KMS-11 (cell line): ENCODE measurements at regions not wholly inside any gene's neighbourhood (a gene's known extent, or its start where the extent isn't known, plus 50 kb on each side); places are given as distances from the start of the nearest gene placed in this dataset.

ENCODE experiments used
- H2AFZ ChIP-seq: fragments of 200-600 bp; sonication (generic); 2 replicates; pipeline ENCODE4 v1.6.1; 2016; ENCODE audit warnings: antibody characterized with exemption, mixed run types, low read depth
- H3K27ac ChIP-seq: fragments of 200-600 bp; sonication (generic); 2 replicates; pipeline ENCODE4 v1.6.1; 2016; ENCODE audit warnings: mild to moderate bottlenecking, mixed run types
- H3K27me3 ChIP-seq: fragments of 200-600 bp; sonication (generic); 2 replicates; pipeline ENCODE4 v1.6.1; 2017; ENCODE audit warnings: mild to moderate bottlenecking, low read depth, mixed run types, moderate library complexity; ENCODE audit not compliant: insufficient read depth
- H3K36me3 ChIP-seq: fragments of 200-600 bp; sonication (generic); 2 replicates; pipeline ENCODE4 v1.6.1; 2017; ENCODE audit warnings: mild to moderate bottlenecking, mixed run types; ENCODE audit not compliant: insufficient read depth
- H3K4me1 ChIP-seq: fragments of 200-600 bp; sonication (generic); 2 replicates; pipeline ENCODE4 v1.6.1; 2016; ENCODE audit warnings: mild to moderate bottlenecking, low read depth, mixed run types; ENCODE audit not compliant: poor library complexity, severe bottlenecking
- H3K4me2 ChIP-seq: fragments of 200-600 bp; sonication (generic); 2 replicates; pipeline ENCODE4 v1.7.0; 2016; ENCODE audit warnings: mild to moderate bottlenecking, mixed run types
- H3K4me3 ChIP-seq: fragments of 200-600 bp; sonication (generic); IDR thresholded peaks from 2 replicates; pipeline ENCODE4 v1.6.1; 2017; ENCODE audit warnings: low read depth, low read length, mixed read lengths; ENCODE audit not compliant: insufficient read depth
- H3K79me2 ChIP-seq: fragments of 200-600 bp; sonication (generic); 2 replicates; pipeline ENCODE4 v1.6.1; 2016; ENCODE audit warnings: low read depth, mixed run types; ENCODE audit not compliant: insufficient read depth
- H3K9ac ChIP-seq: fragments of 200-600 bp; sonication (generic); 2 replicates; pipeline ENCODE4 v1.6.1; 2016; ENCODE audit warnings: mild to moderate bottlenecking, mixed run types
- H4K20me1 ChIP-seq: fragments of 200-600 bp; sonication (generic); 2 replicates; pipeline ENCODE4 v1.6.1; 2016; ENCODE audit warnings: mild to moderate bottlenecking, mixed run types; ENCODE audit not compliant: insufficient read depth
- TF ChIP-seq, protein P1 (sequence below): fragments of 200-600 bp; sonication (generic); conservative IDR thresholded peaks from 2 replicates; pipeline ENCODE4 v1.6.1; 2017; ENCODE audit warnings: low read depth, mild to moderate bottlenecking, antibody characterized with exemption, low read length, moderate library complexity, mixed read lengths

DNA sequence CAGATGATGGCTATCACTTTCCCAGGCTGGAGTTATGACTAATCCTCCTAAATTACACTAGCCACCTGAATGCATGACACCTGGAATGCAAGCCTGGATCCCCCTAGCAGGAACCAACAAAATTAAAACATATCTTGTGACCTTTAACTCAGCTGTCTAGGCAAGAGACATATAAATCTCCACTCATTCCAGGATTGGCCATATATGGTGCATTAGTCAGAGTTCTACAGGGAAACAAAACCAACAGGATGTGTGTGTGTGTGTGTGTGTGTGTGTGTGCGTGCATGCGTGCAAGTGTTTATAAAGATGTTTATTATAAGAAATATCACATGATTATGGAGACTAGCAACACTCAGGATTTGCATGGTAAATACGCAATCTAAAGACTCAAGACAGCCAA lies 212.8 kb downstream of the KIF21A start:
- Histone ChIP-seq H3K4me2 (no peak overlapping the region), H3K79me2 (no peaks in the 10 kb centered on the region), H3K4me3 (no peak overlapping the region), H2AFZ (no peak overlapping the region), H3K27ac (no peak overlapping the region), H3K27me3 (no peaks in the 10 kb centered on the region), H3K9ac (no peak overlapping the region), H4K20me1 (no peaks in the 10 kb centered on the region), H3K4me1 (no peaks in the 10 kb centered on the region), H3K36me3 (no peaks in the 10 kb centered on the region)
- TF ChIP-seq, protein P1, sequence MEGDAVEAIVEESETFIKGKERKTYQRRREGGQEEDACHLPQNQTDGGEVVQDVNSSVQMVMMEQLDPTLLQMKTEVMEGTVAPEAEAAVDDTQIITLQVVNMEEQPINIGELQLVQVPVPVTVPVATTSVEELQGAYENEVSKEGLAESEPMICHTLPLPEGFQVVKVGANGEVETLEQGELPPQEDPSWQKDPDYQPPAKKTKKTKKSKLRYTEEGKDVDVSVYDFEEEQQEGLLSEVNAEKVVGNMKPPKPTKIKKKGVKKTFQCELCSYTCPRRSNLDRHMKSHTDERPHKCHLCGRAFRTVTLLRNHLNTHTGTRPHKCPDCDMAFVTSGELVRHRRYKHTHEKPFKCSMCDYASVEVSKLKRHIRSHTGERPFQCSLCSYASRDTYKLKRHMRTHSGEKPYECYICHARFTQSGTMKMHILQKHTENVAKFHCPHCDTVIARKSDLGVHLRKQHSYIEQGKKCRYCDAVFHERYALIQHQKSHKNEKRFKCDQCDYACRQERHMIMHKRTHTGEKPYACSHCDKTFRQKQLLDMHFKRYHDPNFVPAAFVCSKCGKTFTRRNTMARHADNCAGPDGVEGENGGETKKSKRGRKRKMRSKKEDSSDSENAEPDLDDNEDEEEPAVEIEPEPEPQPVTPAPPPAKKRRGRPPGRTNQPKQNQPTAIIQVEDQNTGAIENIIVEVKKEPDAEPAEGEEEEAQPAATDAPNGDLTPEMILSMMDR: no peak

DNA sequence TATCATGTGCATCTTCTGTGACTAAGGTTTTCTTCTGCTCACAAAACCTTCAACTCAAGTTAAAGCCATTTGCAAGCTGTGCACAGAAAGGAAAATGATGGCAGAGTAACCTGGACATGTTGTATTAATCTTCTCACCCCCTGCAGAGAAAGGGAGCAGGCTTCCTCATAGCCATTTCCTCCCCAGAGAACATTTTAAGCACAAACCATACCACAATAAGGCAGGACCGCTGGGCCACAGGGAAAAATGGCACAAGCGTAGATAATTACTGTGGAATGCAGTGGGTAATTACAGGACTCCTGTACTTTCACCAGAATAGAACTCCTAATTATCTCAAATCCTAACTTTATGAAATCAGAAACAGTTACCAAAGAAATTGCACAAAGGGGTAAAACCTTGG lies 215.7 kb downstream of the KIF21A start:
- no peak overlapping the region for H3K9ac ChIP-seq
- H3K4me2 ChIP-seq: no peak overlapping the region
- H3K4me1 ChIP-seq: no peaks in the 10 kb centered on the region
- H3K36me3 ChIP-seq: no peaks in the 10 kb centered on the region
- no peaks in the 10 kb centered on the region for H3K79me2 ChIP-seq
- H3K27me3 ChIP-seq: no peaks in the 10 kb centered on the region
- H3K4me3 ChIP-seq: no peak overlapping the region
- no peak overlapping the region for H2AFZ ChIP-seq
- TF ChIP-seq, protein P1: no peak
- H4K20me1 ChIP-seq: no peaks in the 10 kb centered on the region
- H3K27ac ChIP-seq: no peak overlapping the region

DNA sequence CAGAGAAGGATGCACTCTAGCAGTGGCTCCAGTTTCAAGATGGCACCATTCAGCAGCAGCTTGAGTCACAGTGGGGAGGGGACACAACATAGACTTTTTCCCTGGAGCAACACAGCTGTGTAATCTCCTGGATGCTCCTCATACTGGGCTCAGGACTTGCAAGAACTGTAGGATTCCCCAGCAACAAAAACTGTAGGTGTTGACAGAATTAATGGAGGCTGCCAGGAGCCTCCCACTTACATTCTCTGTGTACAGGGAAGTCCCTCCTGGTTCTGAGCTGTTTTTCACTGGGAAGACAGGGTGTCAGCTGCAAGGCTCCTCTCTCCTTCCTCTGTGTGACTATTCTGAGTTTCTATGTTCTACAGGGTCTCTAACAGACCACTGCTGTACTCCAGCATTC lies 217.9 kb downstream of the KIF21A start:
- Histone ChIP-seq H3K27ac (no peak overlapping the region), H3K4me2 (no peak overlapping the region), H4K20me1 (no peaks in the 10 kb centered on the region), H3K27me3 (no peaks in the 10 kb centered on the region), H3K4me3 (no peak overlapping the region), H3K79me2 (no peaks in the 10 kb centered on the region), H3K4me1 (no peaks in the 10 kb centered on the region), H3K9ac (no peak overlapping the region), H2AFZ (no peak overlapping the region), H3K36me3 (no peaks in the 10 kb centered on the region)
- TF ChIP-seq, protein P1: no peak

DNA sequence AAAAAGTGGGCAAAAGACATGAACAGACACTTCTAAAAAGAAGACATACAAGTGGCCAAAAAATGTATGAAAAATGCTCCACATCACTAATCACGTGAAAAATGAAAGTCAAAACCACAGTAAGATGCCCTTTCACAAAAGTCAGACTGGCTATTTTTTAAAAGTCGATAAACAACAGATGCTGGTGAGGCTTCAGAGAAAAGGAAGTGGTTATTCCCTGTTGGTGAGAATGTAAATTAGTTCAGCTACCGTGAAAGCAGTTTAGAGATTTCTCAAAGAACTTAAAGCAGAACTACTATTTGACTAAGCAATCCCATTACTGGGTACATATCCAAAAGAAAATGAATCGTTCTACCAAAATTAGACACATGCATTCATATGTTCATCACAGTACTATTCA lies 237.0 kb downstream of the KIF21A start:
- H3K79me2 ChIP-seq: no peaks in the 10 kb centered on the region
- no peaks in the 10 kb centered on the region for H3K36me3 ChIP-seq
- H3K4me2 ChIP-seq: no peak overlapping the region
- H3K27ac ChIP-seq: no peak overlapping the region
- no peak overlapping the region for H3K4me3 ChIP-seq
- H4K20me1 ChIP-seq: no peaks in the 10 kb centered on the region
- H3K9ac ChIP-seq: no peak overlapping the region
- H3K4me1 ChIP-seq: no peaks in the 10 kb centered on the region
- H3K27me3 ChIP-seq: no peaks in the 10 kb centered on the region
- TF ChIP-seq, protein P1: no peak
- no peak overlapping the region for H2AFZ ChIP-seq

DNA sequence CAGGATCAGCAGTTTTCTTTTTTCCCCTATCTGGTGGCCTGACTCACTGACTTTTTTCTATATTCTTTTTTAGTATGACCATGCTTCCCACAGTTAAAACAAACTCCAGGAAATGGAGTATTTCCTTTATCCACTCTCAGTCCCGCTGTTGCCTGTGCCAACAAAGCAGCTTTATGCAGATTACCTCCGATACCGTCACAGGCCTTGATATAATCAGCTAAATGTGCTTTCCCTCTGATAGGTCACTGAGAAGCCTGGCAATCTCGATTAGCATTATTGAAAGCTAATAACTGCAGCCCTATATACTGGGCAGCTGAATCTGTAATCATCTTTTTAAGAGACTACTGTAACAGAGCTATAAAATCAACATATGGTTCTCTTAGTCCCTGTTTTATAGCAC lies 243.6 kb downstream of the KIF21A start:
- Histone ChIP-seq H2AFZ (no peak overlapping the region), H3K36me3 (no peaks in the 10 kb centered on the region)

More for the DNA sequence above, 243.6 kb downstream of the KIF21A start:
- no peaks in the 10 kb centered on the region for H3K27me3 ChIP-seq
- H3K27ac ChIP-seq: no peak overlapping the region
- no peak overlapping the region for H3K9ac ChIP-seq
- no peak overlapping the region for H3K4me2 ChIP-seq
- H3K4me1 ChIP-seq: no peaks in the 10 kb centered on the region
- no peaks in the 10 kb centered on the region for H4K20me1 ChIP-seq
- TF ChIP-seq, protein P1: no peak
- no peaks in the 10 kb centered on the region for H3K79me2 ChIP-seq
- H3K4me3 ChIP-seq: no peak overlapping the region
